GM12865 (cell line): ENCODE measurements at regions not wholly inside any gene's neighbourhood (a gene's known extent, or its start where the extent isn't known, plus 50 kb on each side); places are given as distances from the start of the nearest gene placed in this dataset.
"Not testable (repeated sequence)": the region's sequence is repeated elsewhere in the genome, so short reads cannot be mapped to it uniquely, and the experiment has no call there.

Experiments
- DNase-seq: peaks from one replicate; pipeline ENCODE4 v3.0.0; 2010; ENCODE audit warnings: low read depth
- H3K4me3 ChIP-seq: 2 replicates; pipeline ENCODE4 v1.5.1; 2011; ENCODE audit warnings: mild to moderate bottlenecking, low read depth, low read length, control low read depth
- TF ChIP-seq, protein P1 (sequence below): IDR thresholded peaks from 2 replicates; pipeline ENCODE4 v1.5.1; 2011; ENCODE audit warnings: low read length, control low read depth, low read depth, inconsistent platforms; ENCODE audit not compliant: insufficient read depth; ENCODE audit errors: missing control alignments

- TF ChIP-seq, protein P1, sequence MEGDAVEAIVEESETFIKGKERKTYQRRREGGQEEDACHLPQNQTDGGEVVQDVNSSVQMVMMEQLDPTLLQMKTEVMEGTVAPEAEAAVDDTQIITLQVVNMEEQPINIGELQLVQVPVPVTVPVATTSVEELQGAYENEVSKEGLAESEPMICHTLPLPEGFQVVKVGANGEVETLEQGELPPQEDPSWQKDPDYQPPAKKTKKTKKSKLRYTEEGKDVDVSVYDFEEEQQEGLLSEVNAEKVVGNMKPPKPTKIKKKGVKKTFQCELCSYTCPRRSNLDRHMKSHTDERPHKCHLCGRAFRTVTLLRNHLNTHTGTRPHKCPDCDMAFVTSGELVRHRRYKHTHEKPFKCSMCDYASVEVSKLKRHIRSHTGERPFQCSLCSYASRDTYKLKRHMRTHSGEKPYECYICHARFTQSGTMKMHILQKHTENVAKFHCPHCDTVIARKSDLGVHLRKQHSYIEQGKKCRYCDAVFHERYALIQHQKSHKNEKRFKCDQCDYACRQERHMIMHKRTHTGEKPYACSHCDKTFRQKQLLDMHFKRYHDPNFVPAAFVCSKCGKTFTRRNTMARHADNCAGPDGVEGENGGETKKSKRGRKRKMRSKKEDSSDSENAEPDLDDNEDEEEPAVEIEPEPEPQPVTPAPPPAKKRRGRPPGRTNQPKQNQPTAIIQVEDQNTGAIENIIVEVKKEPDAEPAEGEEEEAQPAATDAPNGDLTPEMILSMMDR: no peak
- no peak for DNase-seq
- H3K4me3 ChIP-seq: no peak overlapping the region
These were observed 514.1 kb downstream of the ETNK1 start for GRCh38 chr12:23139026-23139425.

DNA sequence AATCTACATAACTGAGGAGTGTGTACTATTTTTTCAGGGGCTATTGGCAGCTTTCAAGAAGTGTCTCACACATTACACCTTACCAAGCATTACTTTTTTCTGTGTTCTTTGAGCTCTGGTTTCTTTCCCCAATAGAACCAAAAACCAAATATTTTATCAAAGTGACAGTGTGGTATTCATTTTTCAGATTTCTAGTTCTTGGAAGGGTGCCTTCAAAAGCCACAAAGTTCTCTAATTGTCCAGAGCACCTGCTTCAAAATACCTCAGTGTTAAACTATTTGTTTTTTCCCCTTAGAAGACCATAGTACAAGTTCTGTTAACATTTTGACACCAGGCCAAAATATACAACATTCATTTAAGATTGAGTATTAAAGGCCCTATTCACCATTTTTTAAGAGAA is 515.7 kb downstream of the ETNK1 start:
- TF ChIP-seq, protein P1: no peak
- no peak overlapping the region for H3K4me3 ChIP-seq
- DNase-seq: no peak

DNA sequence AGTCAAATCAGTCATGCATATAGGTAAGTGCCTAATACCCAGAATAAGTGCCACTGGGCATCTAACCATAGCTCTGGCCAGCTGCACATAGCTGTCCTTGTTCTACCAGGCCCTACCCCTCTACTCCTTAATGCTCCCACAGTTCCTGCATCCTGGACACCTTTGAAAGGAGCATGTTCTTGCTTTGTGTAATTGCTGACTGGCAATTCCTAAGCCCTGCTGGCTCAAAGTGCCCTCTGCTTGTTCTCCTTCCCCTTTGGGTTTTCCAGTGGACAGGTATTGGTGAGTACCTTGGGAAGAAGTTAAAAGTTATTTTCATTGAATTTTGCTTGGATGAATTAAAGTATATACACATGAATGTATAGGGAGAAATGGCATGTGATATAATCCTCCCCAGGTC is 516.4 kb downstream of the ETNK1 start:
- TF ChIP-seq, protein P1: no peak
- no peak for DNase-seq

GRCh38 chr12:23146070-23146469 is 521.1 kb downstream of the ETNK1 start:
- H3K4me3 ChIP-seq: not testable (repeated sequence)

More for the DNA sequence above, 516.4 kb downstream of the ETNK1 start:
- no peak overlapping the region for H3K4me3 ChIP-seq

GRCh38 chr12:23168459-23168858 is 543.5 kb downstream of the ETNK1 start:
- no peak for DNase-seq
- TF ChIP-seq, protein P1: no peak
- no peak overlapping the region for H3K4me3 ChIP-seq

More at GRCh38 chr12:23146070-23146469, 521.1 kb downstream of the ETNK1 start:
- DNase-seq: not testable (repeated sequence)

- no peak overlapping the region for H3K4me3 ChIP-seq
- TF ChIP-seq, protein P1: no peak
- DNase-seq: no peak
These were observed 544.2 kb downstream of the ETNK1 start for GRCh38 chr12:23169012-23169695.

GRCh38 chr12:23169696-23170013 is 544.7 kb downstream of the ETNK1 start:
- no peak for DNase-seq
- H3K4me3 ChIP-seq: no peak overlapping the region
- TF ChIP-seq, protein P1: no peak

DNA sequence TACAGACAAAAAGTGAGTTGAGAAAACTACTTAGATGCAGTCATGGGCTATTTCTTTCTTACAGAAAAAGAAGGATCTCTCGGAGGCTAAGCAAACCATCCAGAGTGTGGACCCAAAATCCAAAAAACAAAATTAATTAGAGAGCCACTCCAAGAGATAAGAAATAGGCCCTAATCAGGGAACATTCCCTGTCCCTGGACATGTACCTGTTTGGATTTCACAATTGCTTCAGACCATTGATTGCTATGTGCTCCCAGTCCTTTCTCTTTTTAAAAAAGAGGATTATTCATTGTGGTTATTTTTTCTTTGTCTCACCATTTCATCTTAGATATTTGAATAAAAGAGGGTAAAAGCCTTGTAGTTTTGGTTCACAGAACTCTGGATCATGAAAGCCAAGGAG is 549.9 kb downstream of the ETNK1 start:
- H3K4me3 ChIP-seq: no peak overlapping the region
- TF ChIP-seq, protein P1: no peak
- DNase-seq: no peak
